ENCODE measurements at regions not wholly inside any gene's neighbourhood (a gene's known extent, or its start where the extent isn't known, plus 50 kb on each side); places are given as distances from the start of the nearest gene placed in this dataset.

DNA sequence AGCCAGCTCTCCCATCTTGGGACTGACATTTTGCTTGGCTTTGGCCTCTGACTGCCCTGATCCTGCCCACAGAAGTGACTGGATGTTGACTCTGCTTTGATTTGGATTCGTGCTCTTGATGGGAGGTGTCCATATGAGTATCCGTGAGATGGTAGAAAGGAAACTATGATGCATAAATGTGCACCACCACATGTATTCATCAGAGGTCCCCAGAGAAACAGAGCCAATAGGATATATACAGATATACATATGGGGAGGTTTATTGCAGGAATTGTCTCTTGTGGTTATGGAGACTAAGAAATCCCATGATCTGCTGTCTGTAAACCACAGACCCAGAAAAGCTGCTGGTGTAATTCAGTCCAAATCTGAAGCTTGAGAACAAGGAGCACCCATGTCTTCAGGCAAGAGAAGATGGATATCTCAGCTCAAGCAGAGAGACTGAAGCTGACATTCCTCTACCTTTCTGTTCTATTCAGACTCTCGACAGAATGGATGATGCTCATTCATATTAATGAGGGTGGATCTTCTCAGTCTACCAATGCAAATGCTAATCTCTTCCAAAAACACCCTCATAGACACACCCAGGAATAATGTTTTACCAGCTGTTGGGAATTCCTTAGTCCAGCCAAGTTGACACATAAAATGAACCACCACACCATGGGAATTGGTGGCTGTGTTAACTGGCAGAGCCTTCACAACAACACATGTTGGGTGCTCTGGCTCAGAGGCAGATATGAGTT lies 390.7 kb downstream of the CCSER2 start:
- TF ChIP-seq CTCF (conservative IDR thresholded peaks at IDR 0.05; ENCODE audit: low read length): no peak
- no peak for TF ChIP-seq EZH2phosphoT487 (IDR thresholded peaks at IDR 0.05; ENCODE audit: borderline replicate concordance)

All from Loucy (cell line).